Breast epithelium (tissue), 4 donors: ENCODE measurements at regions not wholly inside any gene's neighbourhood (a gene's known extent, or its start where the extent isn't known, plus 50 kb on each side); places are given as distances from the start of the nearest gene placed in this dataset.
A peak's percentile ranks its signal among the peaks of the same experiment; 100 is the strongest.

Source experiments
- DNase-seq, 2 donors: peaks; one replicate each; pipeline ENCODE4 v3.0.0-alpha.2; 2019; ENCODE audit warnings: low spot score in 2 of 2
- H3K27ac ChIP-seq, 2 donors: fragments of 200-600 bp; sonication (generic) in 1 of 2; one replicate each; pipeline ENCODE4 v1.5.1; 2016 to 2019; ENCODE audit warnings: mild to moderate bottlenecking in 1 of 2
- H3K27me3 ChIP-seq, 2 donors: fragments of 200-600 bp; sonication (generic) in 1 of 2; one replicate each; pipeline versions ENCODE4 v1.5.1 to v1.6.0; 2017 to 2019; ENCODE audit warnings: control low read depth in 1 of 2, mild to moderate bottlenecking in 1 of 2
- H3K36me3 ChIP-seq: fragments of 200-600 bp; one replicate; pipeline ENCODE4 v1.5.1; 2019
- H3K4me1 ChIP-seq, 2 donors: fragments of 200-600 bp; sonication (generic); one replicate each; pipeline ENCODE4 v1.5.1; 2016 to 2019; ENCODE audit warnings: control low read depth in 1 of 2
- H3K4me3 ChIP-seq, 3 donors: fragments of 200-600 bp; sonication (generic); 1 replicate in 2 of 3; 2 replicates in 1 of 3; pipeline ENCODE4 v1.5.1; 2016 to 2019; ENCODE audit warnings: mild to moderate bottlenecking in 3 of 3, moderate library complexity in 2 of 3
- H3K9me3 ChIP-seq, 2 donors: fragments of 200-600 bp; sonication (generic) in 1 of 2; one replicate each; pipeline ENCODE4 v1.5.1; 2016 to 2019; ENCODE audit warnings: control low read depth in 1 of 2
- CTCF ChIP-seq, 3 donors: fragments of 450-650 bp; IDR thresholded peaks; one replicate each; pipeline ENCODE4 v1.5.1; 2016 to 2017; ENCODE audit warnings: antibody characterized with exemption in 3 of 3, mild to moderate bottlenecking in 3 of 3, moderate library complexity in 3 of 3
- POLR2A ChIP-seq: fragments of 450-650 bp; IDR thresholded peaks from one replicate; pipeline ENCODE4 v1.6.1; 2016; ENCODE audit warnings: antibody characterized with exemption, mild to moderate bottlenecking, moderate library complexity
- POLR2AphosphoS5 ChIP-seq, 3 donors: sonication (generic); formaldehyde crosslinking; IDR thresholded peaks; one replicate each; pipeline ENCODE4 v1.6.1; 2017; ENCODE audit warnings: antibody characterized with exemption in 3 of 3
- intact Hi-C: fragments of 100-400 bp; cut with DNase I; formaldehyde crosslinking; loops from one replicate; pipeline ENCODE4 v1.15.1; 2023; ENCODE audit warnings: low total_unique reads

DNA sequence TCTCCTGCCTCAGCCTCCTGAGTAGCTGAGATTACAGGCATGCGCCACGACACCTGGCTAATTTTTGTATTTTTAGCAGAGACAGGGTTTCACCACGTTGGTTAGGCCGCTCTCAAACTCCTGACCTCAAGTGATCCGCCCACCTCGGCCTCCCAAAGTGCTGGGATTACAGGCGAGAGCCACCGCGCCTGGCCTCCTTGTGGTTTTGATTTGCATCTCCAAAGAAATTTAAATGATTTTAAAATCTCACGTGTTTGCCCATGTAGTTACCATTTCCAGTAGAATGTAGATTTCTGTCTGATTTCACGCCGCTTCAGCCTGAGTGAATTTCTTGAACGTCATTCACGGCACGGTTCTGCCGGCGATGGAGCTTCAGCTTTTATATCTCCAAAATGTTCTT is 55.8 kb downstream of the IGF2 start:
- TF ChIP-seq CTCF (IDR thresholded peaks at IDR 0.05), result no peak
- TF ChIP-seq POLR2AphosphoS5 (IDR thresholded peaks at IDR 0.05), result no peak
- no peak for TF ChIP-seq POLR2A
- H3K36me3 ChIP-seq, result no peaks in the 10 kb centered on the region

GRCh38 chr11:2077061-2077802 is 62.0 kb downstream of the IGF2 start:
- no peak for DNase-seq
- Histone ChIP-seq H3K4me3 (no peak overlapping the region), H3K27me3 (peaks cover 0 to 35% of the 10 kb centered on the region in 2 donors), H3K9me3 (no peaks in the 10 kb centered on the region), H3K27ac (no peak overlapping the region), H3K36me3 (no peaks in the 10 kb centered on the region), H3K4me1 (no peaks in the 10 kb centered on the region)
- intact Hi-C loops, result no loop called here
- TF ChIP-seq POLR2AphosphoS5 (IDR thresholded peaks at IDR 0.05), result no peak
- TF ChIP-seq CTCF (IDR thresholded peaks at IDR 0.05), result no peak
- TF ChIP-seq POLR2A, result no peak

More for the DNA sequence above, 55.8 kb downstream of the IGF2 start:
- Histone ChIP-seq H3K4me1 (no peaks in the 10 kb centered on the region), H3K4me3 (no peak overlapping the region), H3K27ac (no peak overlapping the region), H3K9me3 (peaks cover 7 to 16% of the 10 kb centered on the region in 2 donors), H3K27me3 (peaks cover 0 to 30% of the 10 kb centered on the region in 2 donors)
- DNase-seq, result peak in 1 of 2 donors; percentile 28
- intact Hi-C loops, result no loop called here

GRCh38 chr11:2076441-2076840 is 62.7 kb downstream of the IGF2 start:
- Histone ChIP-seq H3K4me3 (no peak overlapping the region), H3K27ac (no peak overlapping the region), H3K27me3 (peaks cover 0 to 43% of the 10 kb centered on the region in 2 donors), H3K36me3 (no peaks in the 10 kb centered on the region), H3K4me1 (no peaks in the 10 kb centered on the region), H3K9me3 (no peaks in the 10 kb centered on the region)
- intact Hi-C loops, result no loop called here
- no peak for TF ChIP-seq POLR2AphosphoS5 (IDR thresholded peaks at IDR 0.05)
- TF ChIP-seq CTCF (IDR thresholded peaks at IDR 0.05), result no peak
- TF ChIP-seq POLR2A, result no peak
- no peak for DNase-seq

GRCh38 chr11:2074266-2074825 is 64.8 kb downstream of the IGF2 start:
- no peaks in the 10 kb centered on the region for H3K9me3 ChIP-seq
- H3K4me1 ChIP-seq, result no peaks in the 10 kb centered on the region
- H3K27me3 ChIP-seq, result peaks cover 0 to 59% of the 10 kb centered on the region in 2 donors
- no peak for TF ChIP-seq CTCF (IDR thresholded peaks at IDR 0.05)
- TF ChIP-seq POLR2A, result no peak
- no peak for TF ChIP-seq POLR2AphosphoS5 (IDR thresholded peaks at IDR 0.05)
- peak in 1 of 2 donors; percentile 43 for DNase-seq
- intact Hi-C loops, result no loop called here
- no peaks in the 10 kb centered on the region for H3K36me3 ChIP-seq
- no peak overlapping the region for H3K4me3 ChIP-seq
- no peak overlapping the region for H3K27ac ChIP-seq

DNA sequence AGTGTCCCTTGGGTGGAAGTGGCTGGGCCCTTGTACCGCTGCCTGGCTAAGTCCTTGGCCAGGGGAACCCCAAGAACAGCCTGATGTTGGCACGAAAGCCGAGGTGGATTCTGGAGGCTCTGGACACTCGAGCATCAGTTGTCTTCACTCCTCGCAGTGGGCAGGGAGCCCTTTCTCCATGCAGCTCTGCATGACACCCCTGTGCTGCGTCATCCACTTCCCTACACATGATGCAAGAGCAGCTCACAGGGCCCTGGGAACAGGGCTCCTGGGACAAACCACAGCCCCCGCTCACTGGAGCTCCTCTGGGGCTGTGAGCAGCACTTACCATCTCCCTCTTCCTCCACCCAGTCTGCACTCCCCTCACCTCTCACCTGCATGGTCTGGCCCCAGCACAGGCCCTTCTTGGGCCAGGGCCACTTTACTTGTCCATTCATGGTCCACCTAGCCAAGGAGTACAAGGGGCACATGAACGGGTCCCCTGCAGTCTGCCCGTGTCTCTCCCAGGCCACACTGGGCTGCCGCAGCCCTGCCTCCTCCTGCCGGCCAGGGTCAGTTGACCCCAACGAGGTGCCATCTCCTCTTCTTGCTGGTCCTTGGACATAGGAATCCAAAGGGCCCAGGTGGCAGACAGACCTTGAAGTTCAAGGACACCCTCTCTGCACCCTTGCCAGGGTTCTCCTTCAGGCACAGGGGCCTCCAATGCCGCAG is 66.5 kb downstream of the IGF2 start:
- Histone ChIP-seq H3K4me1 (no peaks in the 10 kb centered on the region), H3K36me3 (no peaks in the 10 kb centered on the region), H3K4me3 (no peak overlapping the region), H3K9me3 (peaks cover 0 to 6% of the 10 kb centered on the region in 2 donors), H3K27ac (no peak overlapping the region), H3K27me3 (peaks cover 0 to 59% of the 10 kb centered on the region in 2 donors)
- no peak for DNase-seq
- intact Hi-C loops, result no loop called here
- TF ChIP-seq CTCF (IDR thresholded peaks at IDR 0.05), result no peak
- TF ChIP-seq POLR2AphosphoS5 (IDR thresholded peaks at IDR 0.05), result no peak
- TF ChIP-seq POLR2A, result no peak
